GM12878 (cell line): ENCODE measurements at regions not wholly inside any gene's neighbourhood (a gene's known extent, or its start where the extent isn't known, plus 50 kb on each side); places are given as distances from the start of the nearest gene placed in this dataset.

Experiments used
- ATAC-seq: fragments of 200-7000 bp; cut with Tn5 transposase; 3 replicates; pipeline ENCODE4 v1.9.1; 2020; ENCODE audit warnings: mild to moderate bottlenecking, moderate library complexity
- BruUV-seq: library from RNA; stranded (reverse); fragments of 400-500 nt; replicated peaks from 2 replicates; lab custom pipeline; 2021; lab: Mats Ljungman, UMichigan
- CTCF ChIA-PET: fragments of 300-600 bp; sonication (Branson Sonifier 250); formaldehyde crosslinking; extraction: SDS; loops from one replicate; lab custom pipeline; 2021; ENCODE audit warnings: inconsistent platforms; lab: Yijun Ruan, JAX
- POLR2A ChIA-PET: fragments of 350-600 bp; formaldehyde crosslinking; extraction: SDS; loops from one replicate; lab custom pipeline; 2021; ENCODE audit warnings: inconsistent platforms; lab: Charles Lee
- RAD21 ChIA-PET: fragments of 300-600 bp; sonication (Branson Sonifier 250); formaldehyde crosslinking; loops from one replicate; lab custom pipeline; 2023; ENCODE audit warnings: antibody characterized with exemption; ENCODE audit not compliant: unreplicated experiment; lab: Charles Lee
- SMC1A ChIA-PET: fragments of 300-600 bp; sonication (Branson Sonifier 250); formaldehyde crosslinking; loops from one replicate; lab custom pipeline; 2023; ENCODE audit not compliant: unreplicated experiment, uncharacterized antibody; lab: Charles Lee
- DNase-seq: peaks from one replicate; pipeline ENCODE4 v3.0.0-alpha.2; 2011; ENCODE audit warnings: low read depth, low spot score
- FAIRE-seq: peaks from 3 replicates; lab custom pipeline; 2011; peaks lifted over from hg19 to GRCh38; lab: Jason Lieb, UNC
- H2AFZ ChIP-seq: 2 replicates; pipeline ENCODE4 v1.6.0; 2011; ENCODE audit warnings: low read depth, low read length, control low read depth; ENCODE audit not compliant: control insufficient read depth
- H3K27ac ChIP-seq: 2 replicates; pipeline ENCODE4 v1.5.1; 2011; ENCODE audit warnings: control low read depth; ENCODE audit not compliant: control insufficient read depth, insufficient read depth
- H3K27me3 ChIP-seq, 2 experiments: replicated peaks in 1 of 2; 2 replicates each; pipeline versions ENCODE4 v1.6.0 to v1.6.1; 2011; ENCODE audit warnings: low read length in 1 of 2; ENCODE audit not compliant: control insufficient read depth in 2 of 2, insufficient read depth in 2 of 2
- H3K36me3 ChIP-seq, 2 experiments: 2 replicates each; pipeline ENCODE4 v1.5.1; 2011; ENCODE audit warnings: low read length in 1 of 2; ENCODE audit not compliant: control insufficient read depth in 2 of 2, insufficient read depth in 2 of 2
- H3K4me1 ChIP-seq: 2 replicates; pipeline ENCODE4 v1.6.1; 2011; ENCODE audit warnings: mild to moderate bottlenecking, low read length, moderate library complexity, mixed read lengths; ENCODE audit not compliant: control insufficient read depth, insufficient read depth
- H3K4me2 ChIP-seq: 2 replicates; pipeline ENCODE4 v1.6.0; 2011; ENCODE audit warnings: control low read depth; ENCODE audit not compliant: control insufficient read depth, insufficient read depth
- H3K4me3 ChIP-seq: fragments of 200-600 bp; sonication (generic); 2 replicates; pipeline ENCODE4 v1.5.1; 2016
- H3K79me2 ChIP-seq: 2 replicates; pipeline ENCODE4 v1.6.0; 2011; ENCODE audit warnings: low read length; ENCODE audit not compliant: control insufficient read depth, insufficient read depth
- H3K9ac ChIP-seq: 2 replicates; pipeline ENCODE4 v1.8.0; 2011; ENCODE audit warnings: low read length, control low read depth, mixed read lengths; ENCODE audit not compliant: control insufficient read depth, insufficient read depth
- H3K9me3 ChIP-seq: replicated peaks from 3 replicates; pipeline ENCODE4 v1.5.1; 2011; ENCODE audit warnings: mild to moderate bottlenecking, low read length; ENCODE audit not compliant: control insufficient read depth, insufficient read depth
- H4K20me1 ChIP-seq: 2 replicates; pipeline ENCODE4 v1.6.0; 2011; ENCODE audit not compliant: control insufficient read depth, insufficient read depth
- CBFB ChIP-seq: IDR thresholded peaks from 2 replicates; pipeline ENCODE4 v1.6.1; 2016; ENCODE audit warnings: antibody characterized with exemption, low read depth
- HDGF ChIP-seq: fragments of 450-650 bp; IDR thresholded peaks from 2 replicates; pipeline ENCODE4 v1.6.1; 2016; ENCODE audit warnings: antibody characterized with exemption
- JUNB ChIP-seq: IDR thresholded peaks from 2 replicates; pipeline ENCODE4 v1.6.1; 2016; ENCODE audit warnings: antibody characterized with exemption, mild to moderate bottlenecking
- KAT2A ChIP-seq: conservative IDR thresholded peaks from 2 replicates; pipeline ENCODE4 v1.6.1; 2011; ENCODE audit warnings: low read depth, low read length; ENCODE audit not compliant: control insufficient read depth
- MTA2 ChIP-seq: fragments of 450-650 bp; IDR thresholded peaks from 2 replicates; pipeline ENCODE4 v1.6.1; 2016; ENCODE audit warnings: low read depth, mild to moderate bottlenecking, moderate library complexity
- PAX5 ChIP-seq: IDR thresholded peaks from 2 replicates; pipeline ENCODE4 v1.6.1; 2011; ENCODE audit warnings: low read depth, low read length, borderline replicate concordance
- SREBF2 ChIP-seq: IDR thresholded peaks from 2 replicates; pipeline ENCODE4 v1.6.1; 2012; ENCODE audit warnings: mild to moderate bottlenecking, low read length
- WGBS: methylation state at CpG from one replicate; pipeline ENCODE4 v1.1.6; 2016; ENCODE audit warnings: low lambda C conversion rate; ENCODE audit not compliant: insufficient replicate concordance, insufficient coverage; ENCODE audit errors: missing lambda C conversion rate; 5-methylcytosine and 5-hydroxymethylcytosine counted together
- in situ Hi-C: fragments of 300-500 bp; cut with MboI; formaldehyde crosslinking; loops from 9 replicates; pipeline ENCODE4 v1.14.3; 2018; ENCODE audit warnings: mixed read lengths
- intact Hi-C: fragments of 100-400 bp; cut with micrococcal nuclease; formaldehyde crosslinking; loops from one replicate; pipeline ENCODE4 v1.14.2; 2022; ENCODE audit not compliant: unreplicated experiment
- TF ChIP-seq, protein P1 (sequence below): IDR thresholded peaks from 2 replicates; pipeline ENCODE4 v1.6.1; 2012; ENCODE audit warnings: low read depth, low read length, improper control_type of control experiment
- TF ChIP-seq, protein P2 (sequence below): fragments of 450-650 bp; IDR thresholded peaks from 2 replicates; pipeline ENCODE4 v1.6.1; 2017; ENCODE audit warnings: mild to moderate bottlenecking, moderate library complexity

DNA sequence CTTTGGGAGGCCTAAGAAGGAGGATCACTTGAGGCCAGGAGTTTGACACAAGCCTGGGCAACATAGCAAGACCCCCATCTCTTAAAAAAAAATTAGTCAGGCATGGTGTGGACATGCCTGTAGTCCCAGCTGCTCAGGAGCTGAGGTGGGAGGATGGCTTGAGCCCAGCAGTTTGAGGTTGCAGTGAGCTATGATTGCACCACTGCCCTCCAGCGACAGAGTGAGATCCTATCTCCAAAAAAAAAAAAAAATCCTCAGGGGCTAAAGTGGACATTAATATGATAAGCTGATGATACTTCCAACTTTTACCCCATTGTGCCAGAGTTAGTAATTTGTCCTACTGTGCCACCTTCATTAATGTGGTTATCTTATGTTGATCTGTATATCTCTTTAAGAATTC is 327.8 kb upstream of the FMN2 start:
- Histone ChIP-seq H3K4me3 (no peak overlapping the region), H3K27me3 (no peaks in the 10 kb centered on the region), H3K27ac (no peak overlapping the region), H4K20me1 (no peaks in the 10 kb centered on the region), H3K4me2 (no peak overlapping the region), H3K4me1 (no peaks in the 10 kb centered on the region), H3K9me3 (no peaks in the 10 kb centered on the region), H2AFZ (no peak overlapping the region), H3K79me2 (no peaks in the 10 kb centered on the region), H3K36me3 (no peaks in the 10 kb centered on the region), H3K9ac (no peak overlapping the region)
- WGBS: 0% methylated on average over 1 of the region's 1 CpG
- ATAC-seq: no peak
- intact Hi-C loops: no loop called here
- ChIA-PET POLR2A (no interaction called here), SMC1A (interaction anchor here (0.6 kb wide), 1 partner anchor 52 kb away, joined by 3 read pairs; no protein-coding TSS in a partner anchor), RAD21 (interaction anchor here (0.7 kb wide), 1 partner anchor 134 kb away, joined by 3 read pairs; no protein-coding TSS in a partner anchor), CTCF (no interaction called here)
- FAIRE-seq: no peak
- DNase-seq: no peak
- BruUV-seq: no TSS peak
- in situ Hi-C loops: no loop called here
- TF ChIP-seq HDGF (no peak), PAX5 (no peak), CBFB (no peak), MTA2 (no peak), KAT2A (no peak), JUNB (no peak), SREBF2 (no peak)
- TF ChIP-seq, protein P1, sequence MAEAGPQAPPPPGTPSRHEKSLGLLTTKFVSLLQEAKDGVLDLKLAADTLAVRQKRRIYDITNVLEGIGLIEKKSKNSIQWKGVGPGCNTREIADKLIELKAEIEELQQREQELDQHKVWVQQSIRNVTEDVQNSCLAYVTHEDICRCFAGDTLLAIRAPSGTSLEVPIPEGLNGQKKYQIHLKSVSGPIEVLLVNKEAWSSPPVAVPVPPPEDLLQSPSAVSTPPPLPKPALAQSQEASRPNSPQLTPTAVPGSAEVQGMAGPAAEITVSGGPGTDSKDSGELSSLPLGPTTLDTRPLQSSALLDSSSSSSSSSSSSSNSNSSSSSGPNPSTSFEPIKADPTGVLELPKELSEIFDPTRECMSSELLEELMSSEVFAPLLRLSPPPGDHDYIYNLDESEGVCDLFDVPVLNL: no peak
- TF ChIP-seq, protein P2, sequence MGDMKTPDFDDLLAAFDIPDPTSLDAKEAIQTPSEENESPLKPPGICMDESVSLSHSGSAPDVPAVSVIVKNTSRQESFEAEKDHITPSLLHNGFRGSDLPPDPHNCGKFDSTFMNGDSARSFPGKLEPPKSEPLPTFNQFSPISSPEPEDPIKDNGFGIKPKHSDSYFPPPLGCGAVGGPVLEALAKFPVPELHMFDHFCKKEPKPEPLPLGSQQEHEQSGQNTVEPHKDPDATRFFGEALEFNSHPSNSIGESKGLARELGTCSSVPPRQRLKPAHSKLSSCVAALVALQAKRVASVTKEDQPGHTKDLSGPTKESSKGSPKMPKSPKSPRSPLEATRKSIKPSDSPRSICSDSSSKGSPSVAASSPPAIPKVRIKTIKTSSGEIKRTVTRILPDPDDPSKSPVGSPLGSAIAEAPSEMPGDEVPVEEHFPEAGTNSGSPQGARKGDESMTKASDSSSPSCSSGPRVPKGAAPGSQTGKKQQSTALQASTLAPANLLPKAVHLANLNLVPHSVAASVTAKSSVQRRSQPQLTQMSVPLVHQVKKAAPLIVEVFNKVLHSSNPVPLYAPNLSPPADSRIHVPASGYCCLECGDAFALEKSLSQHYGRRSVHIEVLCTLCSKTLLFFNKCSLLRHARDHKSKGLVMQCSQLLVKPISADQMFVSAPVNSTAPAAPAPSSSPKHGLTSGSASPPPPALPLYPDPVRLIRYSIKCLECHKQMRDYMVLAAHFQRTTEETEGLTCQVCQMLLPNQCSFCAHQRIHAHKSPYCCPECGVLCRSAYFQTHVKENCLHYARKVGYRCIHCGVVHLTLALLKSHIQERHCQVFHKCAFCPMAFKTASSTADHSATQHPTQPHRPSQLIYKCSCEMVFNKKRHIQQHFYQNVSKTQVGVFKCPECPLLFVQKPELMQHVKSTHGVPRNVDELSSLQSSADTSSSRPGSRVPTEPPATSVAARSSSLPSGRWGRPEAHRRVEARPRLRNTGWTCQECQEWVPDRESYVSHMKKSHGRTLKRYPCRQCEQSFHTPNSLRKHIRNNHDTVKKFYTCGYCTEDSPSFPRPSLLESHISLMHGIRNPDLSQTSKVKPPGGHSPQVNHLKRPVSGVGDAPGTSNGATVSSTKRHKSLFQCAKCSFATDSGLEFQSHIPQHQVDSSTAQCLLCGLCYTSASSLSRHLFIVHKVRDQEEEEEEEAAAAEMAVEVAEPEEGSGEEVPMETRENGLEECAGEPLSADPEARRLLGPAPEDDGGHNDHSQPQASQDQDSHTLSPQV: no peak
